Erythroblast (primary cell): ENCODE measurements at regions not wholly inside any gene's neighbourhood (a gene's known extent, or its start where the extent isn't known, plus 50 kb on each side); places are given as distances from the start of the nearest gene placed in this dataset.

ENCODE experiments used
- GATA1 ChIP-seq: IDR thresholded peaks from 2 replicates; pipeline ENCODE4 v1.6.1; 2011; ENCODE audit warnings: low read depth, mild to moderate bottlenecking, control low read depth, low read length, moderate library complexity
- POLR2A ChIP-seq: IDR thresholded peaks from 2 replicates; pipeline ENCODE4 v1.6.1; 2011; ENCODE audit warnings: mild to moderate bottlenecking, low read length

DNA sequence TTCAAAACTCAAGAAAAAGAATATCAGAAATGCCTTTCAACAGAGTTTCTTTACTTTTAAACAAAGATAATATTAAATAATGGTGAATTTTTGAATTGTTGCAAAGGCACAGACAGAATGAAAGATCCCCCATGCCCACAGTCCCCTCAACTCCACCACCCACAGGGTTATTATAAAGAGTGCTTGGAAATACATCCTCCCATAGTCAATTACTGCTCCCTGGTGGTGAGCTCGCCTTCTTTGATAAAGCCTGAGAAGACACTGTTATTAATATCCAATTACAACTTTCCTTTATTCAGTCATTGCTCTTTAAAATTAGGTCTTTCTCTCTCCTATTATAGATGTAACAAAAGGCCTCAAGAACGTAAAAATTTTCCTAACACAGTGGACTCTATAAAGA is 490.2 kb upstream of the RORB start:
- TF ChIP-seq POLR2A (no peak), GATA1 (no peak)
